B cell (primary cell): ENCODE measurements at regions not wholly inside any gene's neighbourhood (a gene's known extent, or its start where the extent isn't known, plus 50 kb on each side); places are given as distances from the start of the nearest gene placed in this dataset.

Source experiments
- ATAC-seq: fragments of 200-7000 bp; cut with Tn5 transposase; one replicate; pipeline ENCODE4 v1.10.0; 2021; ENCODE audit warnings: low read depth, mild to moderate bottlenecking, moderate number of reproducible peaks, moderate library complexity
- CTCF ChIA-PET: fragments of 350-600 bp; sonication (Branson Sonifier 250); formaldehyde crosslinking; loops from one replicate; lab custom pipeline; 2021; ENCODE audit warnings: antibody characterized with exemption, inconsistent platforms; lab: Charles Lee
- POLR2A ChIA-PET: fragments of 350-600 bp; sonication (Branson Sonifier 250); formaldehyde crosslinking; loops from one replicate; lab custom pipeline; 2021; ENCODE audit warnings: antibody characterized with exemption; lab: Charles Lee
- DNase-seq: peaks from one replicate; pipeline ENCODE4 v3.0.0; 2013
- H2AFZ ChIP-seq: 2 replicates; pipeline ENCODE4 v1.6.1; 2012; ENCODE audit warnings: mild to moderate bottlenecking, low read depth, low read length; ENCODE audit not compliant: insufficient read depth, poor library complexity, severe bottlenecking
- H3K27ac ChIP-seq, 2 donors: 1 replicate in 1 of 2; 2 replicates in 1 of 2; pipeline ENCODE4 v1.5.1; 2012 to 2013; ENCODE audit warnings: low read length in 2 of 2, mild to moderate bottlenecking in 2 of 2, moderate library complexity in 1 of 2
- H3K27me3 ChIP-seq, 4 experiments: fragments of 200-600 bp in 1 of 4; sonication (generic) in 1 of 4; replicated peaks in 1 of 4; 1 replicate in 2 of 4; 2 replicates in 2 of 4; pipeline versions ENCODE4 v1.6.1 to v1.7.0; 2013 to 2016; ENCODE audit warnings: low read length in 3 of 4, mild to moderate bottlenecking in 2 of 4, mixed read lengths in 1 of 4, moderate library complexity in 1 of 4; ENCODE audit not compliant: insufficient read depth in 4 of 4, control insufficient read depth in 3 of 4; ENCODE audit errors: control extremely low read depth in 1 of 4
- H3K36me3 ChIP-seq, 2 experiments: replicated peaks in 1 of 2; 1 replicate in 1 of 2; 2 replicates in 1 of 2; pipeline versions ENCODE4 v1.6.1 to v1.7.1; 2013; ENCODE audit warnings: low read length in 1 of 2; ENCODE audit not compliant: insufficient read depth in 2 of 2, control insufficient read depth in 1 of 2; ENCODE audit errors: control extremely low read depth in 1 of 2, extremely low read depth in 1 of 2
- H3K4me1 ChIP-seq, 2 donors: fragments of 200-600 bp in 1 of 2; sonication (generic) in 1 of 2; 1 replicate in 1 of 2; 2 replicates in 1 of 2; pipeline versions ENCODE4 v1.5.1 to v1.6.1; 2013 to 2017; ENCODE audit warnings: low read length in 2 of 2; ENCODE audit not compliant: control insufficient read depth in 2 of 2, insufficient read depth in 2 of 2
- H3K4me2 ChIP-seq: replicated peaks from 2 replicates; pipeline ENCODE3; 2012; ENCODE audit warnings: mild to moderate bottlenecking, low read depth, low read length; ENCODE audit not compliant: poor library complexity, severe bottlenecking
- H3K4me3 ChIP-seq, 5 experiments: fragments of 200-600 bp in 1 of 5; sonication (generic) in 1 of 5; 1 replicate in 3 of 5; 2 replicates in 2 of 5; pipeline versions ENCODE4 v1.5.1 to v1.7.0; 2011 to 2016; ENCODE audit warnings: low read length in 4 of 5, mild to moderate bottlenecking in 4 of 5, low read depth in 2 of 5, control low read depth in 1 of 5, moderate library complexity in 1 of 5; ENCODE audit not compliant: insufficient read depth in 1 of 5; ENCODE audit errors: control extremely low read depth in 1 of 5, extremely low read depth in 1 of 5
- H3K79me2 ChIP-seq: fragments of 200-600 bp; sonication (generic); one replicate; pipeline ENCODE4 v1.6.0; 2016; ENCODE audit warnings: low read length; ENCODE audit not compliant: control insufficient read depth, insufficient read depth
- H3K9ac ChIP-seq: fragments of 200-600 bp; sonication (generic); 2 replicates; pipeline ENCODE4 v1.6.1; 2017; ENCODE audit warnings: mild to moderate bottlenecking, low read length, moderate library complexity
- H3K9me3 ChIP-seq, 3 donors: one replicate each; pipeline versions ENCODE4 v1.6.1 to v1.7.1; 2013; ENCODE audit warnings: low read length in 2 of 3; ENCODE audit not compliant: control insufficient read depth in 2 of 3, insufficient read depth in 1 of 3; ENCODE audit errors: control extremely low read depth in 1 of 3
- H4K20me1 ChIP-seq: 2 replicates; pipeline ENCODE4 v1.6.0; 2012; ENCODE audit warnings: mild to moderate bottlenecking, low read length; ENCODE audit not compliant: insufficient read depth, control insufficient read depth, poor library complexity, severe bottlenecking
- H3K27ac Mint-ChIP-seq: one replicate; pipeline ENCODE4 v1.8.0; 2021; ENCODE audit warnings: mixed read lengths
- H3K27me3 Mint-ChIP-seq: one replicate; pipeline ENCODE4 v1.8.0; 2021; ENCODE audit warnings: mixed read lengths
- H3K4me1 Mint-ChIP-seq: one replicate; pipeline ENCODE4 v1.8.0; 2021; ENCODE audit warnings: mixed read lengths
- H3K4me3 Mint-ChIP-seq: one replicate; pipeline ENCODE4 v1.8.0; 2021; ENCODE audit warnings: mixed read lengths
- H3K9me3 Mint-ChIP-seq: one replicate; pipeline ENCODE4 v1.8.0; 2022; ENCODE audit warnings: mixed read lengths; ENCODE audit not compliant: insufficient read depth
- EZH2 ChIP-seq: IDR thresholded peaks from 2 replicates; pipeline ENCODE4 v1.6.1; 2012; ENCODE audit warnings: borderline replicate concordance, low read depth, mild to moderate bottlenecking, moderate library complexity, low read length; ENCODE audit not compliant: insufficient read depth, poor library complexity, severe bottlenecking
- WGBS: methylation state at CpG from one replicate; pipeline ENCODE4 v1.1.5; 2013; ENCODE audit warnings: missing lambda C conversion rate; ENCODE audit not compliant: insufficient coverage; 5-methylcytosine and 5-hydroxymethylcytosine counted together
- intact Hi-C: fragments of 100-400 bp; cut with micrococcal nuclease; formaldehyde crosslinking; loops from one replicate; pipeline ENCODE4 v1.10.0; 2022
- TF ChIP-seq, protein P1 (sequence below): fragments of 200-600 bp; IDR thresholded peaks from one replicate; pipeline ENCODE4 v1.8.0; 2022; ENCODE audit warnings: antibody characterized with exemption, mild to moderate bottlenecking

DNA sequence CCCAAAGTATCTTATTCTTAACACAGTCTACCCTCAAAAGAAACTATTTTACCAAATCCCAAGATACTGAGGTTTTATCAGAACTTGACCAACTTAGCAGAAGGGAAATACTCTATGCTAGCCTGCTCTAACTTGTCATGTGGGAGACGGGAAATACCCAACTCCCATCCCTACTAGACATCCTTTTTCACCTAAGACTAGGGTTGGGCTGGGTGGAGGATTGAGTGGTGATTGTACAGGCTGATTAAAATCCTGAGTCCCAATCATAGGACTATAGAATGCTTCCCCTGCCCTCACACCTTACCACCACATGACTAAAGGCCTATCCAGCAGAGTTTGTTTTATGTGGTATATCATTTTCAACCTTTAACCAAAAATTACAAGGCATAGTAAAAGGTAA lies 786.5 kb downstream of the TAF11L14 start:
- TF ChIP-seq, protein P1, sequence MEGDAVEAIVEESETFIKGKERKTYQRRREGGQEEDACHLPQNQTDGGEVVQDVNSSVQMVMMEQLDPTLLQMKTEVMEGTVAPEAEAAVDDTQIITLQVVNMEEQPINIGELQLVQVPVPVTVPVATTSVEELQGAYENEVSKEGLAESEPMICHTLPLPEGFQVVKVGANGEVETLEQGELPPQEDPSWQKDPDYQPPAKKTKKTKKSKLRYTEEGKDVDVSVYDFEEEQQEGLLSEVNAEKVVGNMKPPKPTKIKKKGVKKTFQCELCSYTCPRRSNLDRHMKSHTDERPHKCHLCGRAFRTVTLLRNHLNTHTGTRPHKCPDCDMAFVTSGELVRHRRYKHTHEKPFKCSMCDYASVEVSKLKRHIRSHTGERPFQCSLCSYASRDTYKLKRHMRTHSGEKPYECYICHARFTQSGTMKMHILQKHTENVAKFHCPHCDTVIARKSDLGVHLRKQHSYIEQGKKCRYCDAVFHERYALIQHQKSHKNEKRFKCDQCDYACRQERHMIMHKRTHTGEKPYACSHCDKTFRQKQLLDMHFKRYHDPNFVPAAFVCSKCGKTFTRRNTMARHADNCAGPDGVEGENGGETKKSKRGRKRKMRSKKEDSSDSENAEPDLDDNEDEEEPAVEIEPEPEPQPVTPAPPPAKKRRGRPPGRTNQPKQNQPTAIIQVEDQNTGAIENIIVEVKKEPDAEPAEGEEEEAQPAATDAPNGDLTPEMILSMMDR: no peak
- no peak for TF ChIP-seq EZH2
- ATAC-seq (no peak), DNase-seq (no peak)
- H3K27ac Mint-ChIP-seq: no peak overlapping the region
- H3K4me1 ChIP-seq: no peaks in the 10 kb centered on the region
- H3K4me3 Mint-ChIP-seq: no peak overlapping the region
- WGBS: no CpG with 5 or more reads among the region's 1 CpG
- H3K36me3 ChIP-seq: no peaks in the 10 kb centered on the region
- intact Hi-C loops: no loop called here
- ChIA-PET POLR2A (no interaction called here), CTCF (no interaction called here)
- no peak overlapping the region for H3K9ac ChIP-seq
- no peaks in the 10 kb centered on the region for H3K27me3 Mint-ChIP-seq
- H3K27ac ChIP-seq: no peak overlapping the region
- H3K4me2 ChIP-seq: no peak overlapping the region
- no peak overlapping the region for H2AFZ ChIP-seq
- H4K20me1 ChIP-seq: no peaks in the 10 kb centered on the region
- H3K4me3 ChIP-seq: no peak overlapping the region
- peaks cover 0 to 2% (median 0%) of the 10 kb centered on the region in 3 donors for H3K9me3 ChIP-seq
- H3K9me3 Mint-ChIP-seq: no peaks in the 10 kb centered on the region
- H3K4me1 Mint-ChIP-seq: no peaks in the 10 kb centered on the region
- no peaks in the 10 kb centered on the region for H3K79me2 ChIP-seq
- H3K27me3 ChIP-seq: no peaks in the 10 kb centered on the region

DNA sequence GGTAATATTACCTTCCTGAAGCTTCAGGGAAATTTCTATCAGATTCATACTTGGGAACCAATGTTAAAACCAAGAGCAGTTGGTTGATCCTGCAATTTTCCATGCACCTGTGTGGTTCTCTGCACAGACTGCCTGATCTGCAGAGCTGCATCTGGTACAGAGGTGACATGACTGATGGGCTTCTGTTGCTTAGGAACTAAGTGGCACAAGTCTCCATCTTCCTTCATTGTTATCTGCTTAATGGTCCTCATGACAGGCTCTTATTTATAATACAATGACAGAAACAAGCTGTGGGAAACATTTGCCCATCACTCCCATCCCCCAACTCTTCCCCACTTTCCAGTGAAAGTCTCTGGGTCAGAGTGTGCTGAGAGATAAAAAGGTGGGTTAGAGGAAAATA lies 799.1 kb downstream of the TAF11L14 start:
- H3K27ac Mint-ChIP-seq: no peak overlapping the region
- H3K4me3 Mint-ChIP-seq: no peak overlapping the region
- no peak overlapping the region for H3K4me3 ChIP-seq
- H3K27ac ChIP-seq: no peak overlapping the region
- H3K9me3 ChIP-seq: peaks cover 0 to 5% (median 0%) of the 10 kb centered on the region in 3 donors
- ChIA-PET POLR2A (no interaction called here), CTCF (no interaction called here)
- no peaks in the 10 kb centered on the region for H3K79me2 ChIP-seq
- H3K27me3 Mint-ChIP-seq: no peaks in the 10 kb centered on the region
- no peaks in the 10 kb centered on the region for H3K4me1 ChIP-seq
- no peaks in the 10 kb centered on the region for H4K20me1 ChIP-seq
- no peak overlapping the region for H3K4me2 ChIP-seq
- H3K27me3 ChIP-seq: no peaks in the 10 kb centered on the region
- H3K9me3 Mint-ChIP-seq: peaks cover 3% of the 10 kb centered on the region
- H2AFZ ChIP-seq: no peak overlapping the region
- H3K4me1 Mint-ChIP-seq: no peaks in the 10 kb centered on the region
- intact Hi-C loops: no loop called here
- TF ChIP-seq EZH2: no peak
- TF ChIP-seq, protein P1: no peak
- no peak overlapping the region for H3K9ac ChIP-seq
- ATAC-seq (no peak), DNase-seq (no peak)
- H3K36me3 ChIP-seq: no peaks in the 10 kb centered on the region
